HG02759 (cell line): ENCODE measurements at regions not wholly inside any gene's neighbourhood (a gene's known extent, or its start where the extent isn't known, plus 50 kb on each side); places are given as distances from the start of the nearest gene placed in this dataset.

Experiments used
- ATAC-seq: cut with Tn5 transposase; IDR thresholded peaks from one replicate; pipeline ENCODE4 v1.9.1; 2021; ENCODE audit warnings: mild to moderate bottlenecking, moderate library complexity; ENCODE audit not compliant: unreplicated experiment

GRCh38 chr6:53744321-53744720 is 50.5 kb upstream of the LRRC1 start:
- no peak for ATAC-seq

GRCh38 chr6:53741034-53741823 is 53.6 kb upstream of the LRRC1 start:
- ATAC-seq, result no peak

- no peak for ATAC-seq
Measured at GRCh38 chr6:53737746-53738145, 57.1 kb upstream of the LRRC1 start.

- peak; percentile 76 for ATAC-seq
Measured at GRCh38 chr6:53735896-53736295, 58.9 kb upstream of the LRRC1 start.

GRCh38 chr6:53734473-53735299 is 60.1 kb upstream of the LRRC1 start:
- no peak for ATAC-seq

GRCh38 chr6:53731866-53732636 is 62.8 kb upstream of the LRRC1 start:
- no peak for ATAC-seq

GRCh38 chr6:53730767-53731166 is 64.0 kb upstream of the LRRC1 start:
- ATAC-seq, result no peak

GRCh38 chr6:53728570-53729194 is 63.1 kb upstream of the KLHL31 start:
- ATAC-seq, result peak; percentile 59

- ATAC-seq, result no peak
Measured at GRCh38 chr6:53727748-53728147, 62.2 kb upstream of the KLHL31 start.

- ATAC-seq, result peak; percentile 91
Measured at GRCh38 chr6:53725791-53726575, 60.4 kb upstream of the KLHL31 start.

GRCh38 chr6:53724501-53724900 is 58.9 kb upstream of the KLHL31 start:
- no peak for ATAC-seq

GRCh38 chr6:53723331-53723730 is 57.8 kb upstream of the KLHL31 start:
- ATAC-seq, result no peak

GRCh38 chr6:53721766-53722165 is 56.2 kb upstream of the KLHL31 start:
- no peak for ATAC-seq

- peak; percentile 98 for ATAC-seq
Measured at GRCh38 chr6:53718597-53719460, 53.3 kb upstream of the KLHL31 start.

GRCh38 chr6:53717566-53717965 is 52.0 kb upstream of the KLHL31 start:
- no peak for ATAC-seq

GRCh38 chr6:53715434-53715833 is 49.9 kb upstream of the KLHL31 start:
- no peak for ATAC-seq
